HUES48 (cell line): ENCODE measurements at regions not wholly inside any gene's neighbourhood (a gene's known extent, or its start where the extent isn't known, plus 50 kb on each side); places are given as distances from the start of the nearest gene placed in this dataset.

Source experiments
- H3K27ac ChIP-seq: one replicate; pipeline ENCODE4 v1.7.0; 2013; ENCODE audit warnings: low read depth, low read length, inconsistent platforms
- H3K27me3 ChIP-seq: 2 replicates; pipeline ENCODE4 v1.6.1; 2013; ENCODE audit warnings: mild to moderate bottlenecking, low read length; ENCODE audit not compliant: control insufficient read depth, insufficient read depth
- H3K36me3 ChIP-seq: 2 replicates; pipeline ENCODE4 v1.6.1; 2013; ENCODE audit warnings: low read length; ENCODE audit not compliant: control insufficient read depth, insufficient read depth
- H3K4me1 ChIP-seq: 2 replicates; pipeline ENCODE4 v1.6.1; 2013; ENCODE audit warnings: mild to moderate bottlenecking, low read length; ENCODE audit not compliant: control insufficient read depth, insufficient read depth
- H3K4me3 ChIP-seq: 2 replicates; pipeline ENCODE4 v1.5.1; 2013; ENCODE audit warnings: mild to moderate bottlenecking, low read depth, low read length
- H3K9ac ChIP-seq: 2 replicates; pipeline ENCODE4 v1.6.1; 2013; ENCODE audit warnings: mild to moderate bottlenecking, low read depth, low read length, moderate library complexity
- H3K9me3 ChIP-seq: 2 replicates; pipeline ENCODE4 v1.6.1; 2013; ENCODE audit warnings: low read length; ENCODE audit not compliant: control insufficient read depth, insufficient read depth

GRCh38 chr20:48172357-48172702 is 387.0 kb upstream of the SULF2 start:
- H3K27me3 ChIP-seq: no peaks in the 10 kb centered on the region; the same call in 1 of the 2 replicates

DNA sequence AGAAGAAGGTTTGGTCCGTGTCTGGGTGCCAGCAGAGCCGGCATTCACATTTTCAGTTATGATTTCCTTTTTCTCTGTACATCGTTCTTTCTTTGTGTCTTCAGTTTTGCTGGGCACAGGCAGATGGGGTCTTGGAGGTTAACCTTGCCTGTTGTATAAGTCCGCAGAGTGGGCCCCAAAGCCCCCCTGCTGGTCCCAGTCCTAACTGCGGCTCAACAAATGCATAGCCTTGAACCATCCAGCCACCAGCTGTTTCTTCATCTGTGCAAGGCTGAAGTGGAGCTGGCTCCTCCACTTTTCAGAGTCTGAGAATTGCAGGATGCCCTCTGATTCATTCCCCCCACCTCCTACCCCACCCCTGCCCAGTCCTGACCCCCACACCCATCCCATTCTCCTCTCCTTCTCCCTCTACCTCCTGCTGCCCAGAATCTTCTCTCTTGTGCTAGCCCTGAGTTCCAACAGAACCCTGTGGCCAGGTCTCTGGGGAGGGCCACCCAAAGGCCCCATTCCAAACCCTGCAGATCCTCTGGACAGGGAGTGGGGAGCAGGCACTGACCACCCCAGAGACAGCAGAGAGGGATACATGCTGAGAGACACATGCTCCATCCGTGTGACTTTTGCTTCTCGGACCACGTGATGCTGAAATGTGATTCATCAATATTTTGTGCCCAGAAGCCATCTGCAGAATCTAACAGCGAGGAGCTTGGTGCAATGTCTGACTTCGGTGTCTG is 386.5 kb upstream of the SULF2 start:
- Histone ChIP-seq H3K27me3 (no peaks in the 10 kb centered on the region; the same call in 1 of the 2 replicates), H3K36me3 (no peaks in the 10 kb centered on the region), H3K9ac (no peak overlapping the region), H3K27ac (no peak overlapping the region), H3K9me3 (no peaks in the 10 kb centered on the region), H3K4me1 (no peaks in the 10 kb centered on the region), H3K4me3 (no peak overlapping the region)

More at GRCh38 chr20:48172357-48172702, 387.0 kb upstream of the SULF2 start:
- H3K36me3 ChIP-seq: no peaks in the 10 kb centered on the region
- H3K27ac ChIP-seq: no peak overlapping the region
- no peaks in the 10 kb centered on the region for H3K9me3 ChIP-seq
- no peak overlapping the region for H3K9ac ChIP-seq
- no peaks in the 10 kb centered on the region for H3K4me1 ChIP-seq
- H3K4me3 ChIP-seq: no peak overlapping the region

DNA sequence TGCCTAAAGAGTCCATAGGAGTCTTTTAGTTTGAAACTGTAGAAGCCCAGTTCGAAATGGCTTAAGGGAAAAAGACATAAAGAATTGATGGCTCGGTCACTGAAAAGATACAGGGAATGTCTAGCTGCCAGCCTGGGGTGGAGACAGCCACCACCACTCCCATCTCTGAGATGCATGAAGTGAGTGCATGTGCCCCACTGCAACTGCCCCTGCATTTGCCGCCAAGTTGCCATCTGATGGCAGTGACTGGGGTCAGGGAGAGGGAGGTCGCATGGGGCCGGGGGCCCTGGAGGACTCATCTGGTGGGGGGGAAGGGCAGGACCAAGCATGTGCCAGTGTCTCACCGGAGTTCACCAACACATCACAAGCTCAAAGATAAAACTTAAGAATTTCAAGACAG is 385.8 kb upstream of the SULF2 start:
- Histone ChIP-seq H3K9me3 (no peaks in the 10 kb centered on the region), H3K27ac (no peak overlapping the region), H3K4me1 (no peaks in the 10 kb centered on the region), H3K9ac (no peak overlapping the region), H3K4me3 (no peak overlapping the region), H3K27me3 (no peaks in the 10 kb centered on the region; the same call in 1 of the 2 replicates), H3K36me3 (no peaks in the 10 kb centered on the region)

GRCh38 chr20:48170625-48171024 is 385.3 kb upstream of the SULF2 start:
- no peaks in the 10 kb centered on the region for H3K36me3 ChIP-seq
- no peak overlapping the region for H3K27ac ChIP-seq
- H3K4me1 ChIP-seq: no peaks in the 10 kb centered on the region
- no peaks in the 10 kb centered on the region for H3K9me3 ChIP-seq
- no peaks in the 10 kb centered on the region; the same call in 1 of the 2 replicates for H3K27me3 ChIP-seq
- no peak overlapping the region for H3K9ac ChIP-seq
- H3K4me3 ChIP-seq: no peak overlapping the region

DNA sequence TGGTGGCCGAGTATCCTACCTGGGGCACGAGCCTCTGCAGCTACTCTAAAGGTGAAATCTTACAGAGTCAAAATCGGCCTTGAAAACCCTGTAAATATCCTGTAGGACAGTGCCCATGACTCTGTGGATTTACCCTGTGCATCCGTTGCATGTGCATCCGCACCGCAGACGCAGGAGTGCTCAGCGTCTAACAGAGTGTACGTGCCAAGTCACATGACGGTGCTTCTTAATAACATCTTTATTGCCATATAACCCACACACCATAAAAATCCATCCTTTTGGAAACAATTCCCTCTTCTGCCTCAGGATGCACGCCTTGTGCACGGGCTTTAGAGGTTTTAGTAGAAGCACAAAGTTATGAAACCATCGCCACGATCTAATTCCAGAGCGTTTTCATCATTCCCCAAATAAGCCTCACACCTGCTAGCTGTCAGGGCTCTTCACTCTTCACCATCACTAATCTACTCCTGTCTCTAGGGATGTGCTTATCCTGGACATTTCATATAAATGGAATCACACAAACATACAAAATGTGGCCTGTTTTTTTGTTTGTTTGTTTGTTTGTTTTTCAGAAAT is 384.5 kb upstream of the SULF2 start:
- Histone ChIP-seq H3K4me1 (no peaks in the 10 kb centered on the region), H3K27me3 (no peaks in the 10 kb centered on the region; the same call in 1 of the 2 replicates), H3K9me3 (no peaks in the 10 kb centered on the region), H3K4me3 (no peak overlapping the region), H3K36me3 (no peaks in the 10 kb centered on the region), H3K9ac (no peak overlapping the region), H3K27ac (no peak overlapping the region)

GRCh38 chr20:48166082-48166835 is 381.0 kb upstream of the SULF2 start:
- Histone ChIP-seq H3K27ac (no peak overlapping the region), H3K36me3 (no peaks in the 10 kb centered on the region), H3K4me3 (no peak overlapping the region), H3K4me1 (no peaks in the 10 kb centered on the region), H3K27me3 (no peaks in the 10 kb centered on the region), H3K9ac (no peak overlapping the region), H3K9me3 (no peaks in the 10 kb centered on the region)

- H3K4me1 ChIP-seq: no peaks in the 10 kb centered on the region
- no peak overlapping the region for H3K4me3 ChIP-seq
- H3K27me3 ChIP-seq: no peaks in the 10 kb centered on the region
- H3K27ac ChIP-seq: no peak overlapping the region
- no peaks in the 10 kb centered on the region for H3K9me3 ChIP-seq
- H3K9ac ChIP-seq: no peak overlapping the region
- H3K36me3 ChIP-seq: no peaks in the 10 kb centered on the region
These were observed 380.1 kb upstream of the SULF2 start for GRCh38 chr20:48165401-48165685.

GRCh38 chr20:48164566-48165400 is 379.5 kb upstream of the SULF2 start:
- H3K9me3 ChIP-seq: no peaks in the 10 kb centered on the region
- no peaks in the 10 kb centered on the region for H3K36me3 ChIP-seq
- H3K27ac ChIP-seq: no peak overlapping the region
- H3K9ac ChIP-seq: no peak overlapping the region
- no peaks in the 10 kb centered on the region for H3K27me3 ChIP-seq
- no peaks in the 10 kb centered on the region for H3K4me1 ChIP-seq
- no peak overlapping the region for H3K4me3 ChIP-seq

DNA sequence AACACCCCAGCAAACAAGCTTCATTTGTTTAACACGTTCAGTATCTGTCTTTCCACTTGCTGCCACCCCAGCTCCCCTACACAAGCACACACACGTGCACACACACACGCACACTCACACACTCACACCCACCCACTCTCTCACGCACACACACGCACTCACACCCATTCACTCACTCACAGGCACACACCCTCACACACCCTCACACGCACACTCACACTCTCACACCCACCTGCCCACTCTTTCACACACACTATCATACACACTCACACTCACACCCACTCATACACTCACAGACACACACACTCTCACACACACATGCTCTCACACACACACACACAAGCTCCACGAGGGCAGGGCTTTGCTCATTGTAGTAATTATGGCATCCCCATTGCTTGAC is 378.8 kb upstream of the SULF2 start:
- Histone ChIP-seq H3K4me1 (no peaks in the 10 kb centered on the region), H3K9ac (no peak overlapping the region), H3K36me3 (no peaks in the 10 kb centered on the region), H3K27ac (no peak overlapping the region), H3K27me3 (no peaks in the 10 kb centered on the region), H3K4me3 (no peak overlapping the region), H3K9me3 (no peaks in the 10 kb centered on the region)

DNA sequence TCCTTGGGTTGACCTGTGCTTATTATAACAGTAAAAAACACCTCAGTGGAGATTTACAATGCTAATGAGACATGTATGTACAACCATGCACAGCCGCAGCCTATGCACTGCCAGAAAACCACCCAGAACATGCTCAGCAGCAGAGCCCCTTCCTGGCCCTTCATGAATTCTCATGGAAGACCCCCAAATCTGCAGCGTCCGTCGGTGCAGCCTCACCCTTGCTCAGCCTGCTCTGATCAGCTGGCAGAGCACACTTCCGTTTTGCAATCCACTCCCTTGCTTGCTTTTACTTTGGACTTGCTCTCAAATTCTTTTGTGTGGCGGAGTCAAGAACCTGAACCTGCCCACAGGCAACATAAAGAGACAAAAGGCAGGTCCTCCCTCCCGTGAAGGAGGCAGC is 378.2 kb upstream of the SULF2 start:
- H3K9ac ChIP-seq: no peak overlapping the region
- H3K27ac ChIP-seq: no peak overlapping the region
- H3K27me3 ChIP-seq: no peaks in the 10 kb centered on the region
- no peak overlapping the region for H3K4me3 ChIP-seq
- H3K9me3 ChIP-seq: no peaks in the 10 kb centered on the region
- no peaks in the 10 kb centered on the region for H3K36me3 ChIP-seq
- no peaks in the 10 kb centered on the region for H3K4me1 ChIP-seq
